ENCODE measurements at regions not wholly inside any gene's neighbourhood (a gene's known extent, or its start where the extent isn't known, plus 50 kb on each side); places are given as distances from the start of the nearest gene placed in this dataset.
"Not testable (repeated sequence)": the region's sequence is repeated elsewhere in the genome, so short reads cannot be mapped to it uniquely, and the experiment has no call there.

GRCh38 chr6:112464901-112465665 lies 118.0 kb downstream of the RFPL4B start:
- DNase-seq (ENCODE audit: low spot score) = no peak

GRCh38 chr6:112466373-112467151 lies 119.4 kb downstream of the RFPL4B start:
- no peak for DNase-seq (ENCODE audit: low spot score)

GRCh38 chr6:112468359-112468758 lies 121.2 kb downstream of the RFPL4B start:
- DNase-seq (ENCODE audit: low spot score) = no peak

GRCh38 chr6:112469306-112469705 lies 122.2 kb downstream of the RFPL4B start:
- DNase-seq (ENCODE audit: low spot score) = no peak

GRCh38 chr6:112470376-112470775 lies 123.2 kb downstream of the RFPL4B start:
- DNase-seq (ENCODE audit: low spot score) = no peak

GRCh38 chr6:112470950-112471349 lies 123.8 kb downstream of the RFPL4B start:
- no peak for DNase-seq (ENCODE audit: low spot score)

GRCh38 chr6:112475083-112475482 lies 128.0 kb downstream of the RFPL4B start:
- DNase-seq (ENCODE audit: low spot score) = no peak

- no peak for DNase-seq (ENCODE audit: low spot score)
Observed at GRCh38 chr6:112477125-112477524, 130.0 kb downstream of the RFPL4B start.

DNA sequence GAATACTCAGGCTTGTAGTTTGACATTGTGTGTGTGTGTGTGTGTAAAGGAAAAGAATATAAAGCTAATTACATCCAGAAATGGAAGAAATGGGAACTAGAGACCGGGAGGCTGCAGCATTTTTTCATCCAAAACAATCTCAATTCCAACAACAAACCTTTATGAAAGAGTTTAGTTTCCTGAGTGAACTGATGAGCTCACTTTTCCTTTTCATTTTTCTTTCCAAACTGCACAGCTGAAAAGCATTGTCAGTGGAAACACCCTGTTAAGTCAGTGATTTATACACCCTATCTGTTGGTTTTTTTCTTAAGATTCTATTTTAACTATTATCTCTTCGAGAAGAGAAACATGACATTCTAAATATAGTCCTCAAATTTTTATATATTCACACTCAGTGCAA lies 130.9 kb downstream of the RFPL4B start:
- DNase-seq (ENCODE audit: low spot score) = no peak

- not testable (repeated sequence) for DNase-seq (ENCODE audit: low spot score)
Observed at GRCh38 chr6:112479975-112480374, 132.8 kb downstream of the RFPL4B start.

DNA sequence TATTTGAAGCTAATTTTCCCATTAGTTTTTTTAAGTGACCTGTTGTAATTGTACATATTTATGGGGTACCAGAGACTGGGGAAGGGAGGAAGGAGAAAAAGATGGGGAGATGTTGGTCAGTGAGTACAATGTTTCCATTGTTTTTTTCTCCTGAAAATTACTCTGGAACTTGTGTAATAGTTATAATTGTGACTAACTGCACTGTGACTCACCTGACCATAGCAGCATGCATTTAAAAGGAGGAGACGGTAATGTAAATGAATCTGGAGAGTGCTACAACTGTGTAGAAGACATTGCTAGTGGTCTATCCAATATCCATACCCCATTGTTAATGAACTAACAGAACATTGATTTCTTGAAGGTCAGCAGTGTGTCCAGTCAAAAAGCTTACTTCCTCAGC lies 133.4 kb downstream of the RFPL4B start:
- no peak for DNase-seq (ENCODE audit: low spot score)

GRCh38 chr6:112481211-112481610 lies 134.1 kb downstream of the RFPL4B start:
- DNase-seq (ENCODE audit: low spot score) = no peak

DNA sequence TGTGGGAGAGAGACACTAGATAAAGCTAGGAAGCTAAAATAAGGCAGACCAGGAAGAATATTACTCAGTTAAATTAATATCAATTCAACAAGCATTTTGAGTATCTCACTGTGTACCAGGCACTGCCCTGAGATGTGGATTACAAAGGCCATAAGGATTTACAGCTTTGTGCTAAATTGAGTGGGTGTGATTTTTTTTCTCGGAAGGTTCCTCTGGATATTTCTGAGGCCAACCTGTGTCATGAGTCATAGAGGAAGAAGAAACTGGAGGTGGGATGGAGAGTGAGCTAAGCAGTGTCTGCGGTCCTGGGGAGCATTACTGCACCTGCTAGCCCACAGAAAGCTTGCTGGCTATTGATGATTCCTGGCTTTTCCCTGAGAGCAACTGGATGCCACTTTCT lies 135.2 kb downstream of the RFPL4B start:
- DNase-seq (ENCODE audit: low spot score) = no peak

- DNase-seq (ENCODE audit: low spot score) = no peak
Observed at GRCh38 chr6:112485120-112485826, 138.1 kb downstream of the RFPL4B start.

GRCh38 chr6:112485827-112486212 lies 138.7 kb downstream of the RFPL4B start:
- peak; percentile 21 for DNase-seq (ENCODE audit: low spot score)

DNA sequence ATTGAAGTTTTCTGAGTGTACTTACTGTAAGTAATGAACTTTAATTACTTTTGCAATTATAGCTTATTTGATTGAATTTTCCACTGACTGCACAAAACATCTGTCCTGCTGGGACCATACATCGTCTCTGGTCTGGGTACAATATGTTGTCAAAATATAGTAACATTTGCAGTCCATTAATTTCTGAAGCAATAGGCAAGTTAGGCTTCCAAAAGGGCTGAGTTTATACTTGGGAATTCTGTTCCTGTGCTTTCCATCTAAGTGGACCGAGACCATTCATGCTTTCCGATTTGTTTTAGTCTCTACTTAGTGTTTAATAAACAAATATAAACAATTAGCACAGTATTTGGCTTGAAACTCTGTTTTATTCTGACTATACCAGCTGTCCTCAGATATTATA lies 139.3 kb downstream of the RFPL4B start:
- DNase-seq (ENCODE audit: low spot score) = no peak

GRCh38 chr6:112488238-112488637 lies 141.1 kb downstream of the RFPL4B start:
- DNase-seq (ENCODE audit: low spot score) = no peak

DNA sequence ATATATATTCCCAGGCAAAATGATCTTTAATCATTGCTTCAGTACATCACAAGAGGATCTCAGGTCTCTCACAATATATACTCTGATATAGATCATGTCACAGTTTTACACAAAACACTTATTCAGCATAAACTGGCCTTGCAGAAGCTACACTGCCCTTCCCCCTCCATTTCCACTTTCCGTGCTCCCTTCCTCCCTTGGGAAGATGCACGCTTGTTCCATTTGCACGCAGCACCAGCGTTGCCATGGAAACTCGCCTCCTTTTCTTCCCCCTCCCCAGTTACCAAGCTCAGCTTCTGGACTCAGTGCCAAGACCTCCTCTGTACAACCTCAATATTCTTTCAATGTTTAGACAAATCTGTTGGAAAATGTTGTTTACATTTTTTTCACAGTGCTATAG lies 154.6 kb downstream of the RFPL4B start:
- DNase-seq (ENCODE audit: low spot score) = no peak

DNA sequence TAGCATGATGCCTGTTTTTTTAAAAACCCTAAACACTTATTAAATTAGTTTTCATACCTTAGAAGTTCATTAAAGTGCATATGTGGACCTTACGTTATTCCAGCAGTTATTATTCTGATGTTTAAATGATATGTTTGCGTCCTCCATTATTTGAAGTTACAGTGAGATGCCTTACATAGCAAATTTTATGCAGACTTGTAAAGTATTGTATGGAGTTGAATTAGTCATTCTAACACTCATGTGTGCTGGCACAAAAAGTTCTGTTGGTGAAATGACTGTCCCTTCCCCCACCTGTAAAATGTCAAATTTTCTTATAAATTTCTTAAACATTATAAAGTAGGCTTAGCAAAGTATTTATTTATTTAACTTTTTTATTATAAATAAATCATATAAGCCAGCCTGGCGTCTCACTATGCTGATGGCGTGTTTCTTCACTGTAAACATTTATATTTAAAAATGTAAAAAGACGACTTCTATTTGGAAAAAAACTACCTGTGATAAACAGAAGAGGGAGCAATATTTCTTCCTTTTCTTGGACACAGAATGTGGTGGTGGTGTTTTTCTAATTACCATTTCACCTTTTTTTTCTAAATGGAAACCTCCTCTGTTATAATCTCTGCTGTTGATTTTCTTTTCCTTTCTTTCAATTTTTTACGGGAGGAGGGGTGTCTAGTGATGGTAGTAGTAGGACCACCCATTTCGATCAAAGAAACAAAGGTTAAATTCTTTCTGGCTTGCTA lies 155.4 kb downstream of the RFPL4B start:
- DNase-seq (ENCODE audit: low spot score) = no peak

- DNase-seq (ENCODE audit: low spot score) = no peak
Observed at GRCh38 chr6:112503091-112503596, 156.0 kb downstream of the RFPL4B start.

DNA sequence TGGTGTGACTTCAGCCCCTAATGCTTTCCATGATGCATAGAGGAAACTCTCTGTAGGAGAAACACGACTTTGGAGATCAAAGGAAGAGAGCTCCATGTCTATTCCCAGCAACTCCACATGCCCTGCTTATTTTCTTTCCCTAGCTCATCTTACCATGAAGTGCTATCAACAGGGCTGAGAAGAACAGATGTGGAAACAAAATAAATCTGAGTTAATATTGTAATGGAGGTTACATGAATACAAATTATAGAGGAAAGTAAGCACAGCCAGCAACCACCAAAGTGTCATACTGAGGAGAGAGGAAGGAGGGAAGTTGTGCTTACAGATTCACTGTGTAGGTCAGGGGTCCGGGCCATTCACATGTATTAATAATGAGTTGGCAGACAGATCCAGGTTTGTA lies 157.5 kb downstream of the RFPL4B start:
- no peak for DNase-seq (ENCODE audit: low spot score)

- DNase-seq (ENCODE audit: low spot score) = no peak
Observed at GRCh38 chr6:112511441-112511840, 164.3 kb downstream of the RFPL4B start.
